Keratinocyte (primary cell): ENCODE measurements at regions not wholly inside any gene's neighbourhood (a gene's known extent, or its start where the extent isn't known, plus 50 kb on each side); places are given as distances from the start of the nearest gene placed in this dataset.

ENCODE experiments used
- DNase-seq: peaks from one replicate; pipeline ENCODE4 v3.0.0-alpha.2; 2011; ENCODE audit warnings: low read depth, missing footprints, low spot score
- FAIRE-seq: peaks from 2 replicates; lab custom pipeline; 2011; peaks lifted over from hg19 to GRCh38; lab: Jason Lieb, UNC
- H2AFZ ChIP-seq: 2 replicates; pipeline ENCODE4 v1.6.0; 2012; ENCODE audit warnings: low read length, control low read depth, inconsistent platforms; ENCODE audit not compliant: control insufficient read depth
- H3K27ac ChIP-seq: 2 replicates; pipeline ENCODE4 v1.5.1; 2011; ENCODE audit warnings: low read length; ENCODE audit not compliant: control insufficient read depth, insufficient read depth
- H3K27me3 ChIP-seq: 3 replicates; pipeline ENCODE4 v1.6.0; 2011; ENCODE audit warnings: low read length; ENCODE audit not compliant: control insufficient read depth, insufficient read depth; ENCODE audit errors: extremely low read depth
- H3K36me3 ChIP-seq, 2 experiments: 2 replicates in 1 of 2; 3 replicates in 1 of 2; pipeline ENCODE4 v1.5.1; 2011; ENCODE audit warnings: low read length in 2 of 2, mild to moderate bottlenecking in 1 of 2; ENCODE audit not compliant: control insufficient read depth in 2 of 2, insufficient read depth in 2 of 2; ENCODE audit errors: extremely low read depth in 1 of 2
- H3K4me1 ChIP-seq: 3 replicates; pipeline ENCODE4 v1.5.1; 2011; ENCODE audit warnings: low read length; ENCODE audit not compliant: control insufficient read depth, insufficient read depth; ENCODE audit errors: extremely low read depth
- H3K4me2 ChIP-seq: 3 replicates; pipeline ENCODE4 v1.6.0; 2011; ENCODE audit warnings: low read depth, low read length; ENCODE audit not compliant: control insufficient read depth, insufficient read depth; ENCODE audit errors: extremely low read depth
- H3K4me3 ChIP-seq, 3 experiments: fragments of 200-600 bp in 1 of 3; sonication (generic) in 1 of 3; 2 replicates in 2 of 3; 3 replicates in 1 of 3; pipeline ENCODE4 v1.5.1; 2011 to 2016; ENCODE audit warnings: low read length in 3 of 3, mild to moderate bottlenecking in 3 of 3, control low read depth in 2 of 3, inconsistent platforms in 1 of 3, low read depth in 1 of 3, mixed read lengths in 1 of 3, mixed run types in 1 of 3, moderate library complexity in 1 of 3; ENCODE audit not compliant: control insufficient read depth in 2 of 3, insufficient read depth in 2 of 3; ENCODE audit errors: extremely low read depth in 1 of 3
- H3K79me2 ChIP-seq: 2 replicates; pipeline ENCODE4 v1.6.0; 2012; ENCODE audit warnings: low read length; ENCODE audit not compliant: control insufficient read depth, insufficient read depth
- H3K9ac ChIP-seq: 3 replicates; pipeline ENCODE4 v1.6.0; 2011; ENCODE audit warnings: low read length; ENCODE audit not compliant: control insufficient read depth, insufficient read depth; ENCODE audit errors: extremely low read depth
- H3K9me1 ChIP-seq: 3 replicates; pipeline ENCODE4 v1.6.0; 2011; ENCODE audit warnings: low read length; ENCODE audit not compliant: control insufficient read depth, insufficient read depth; ENCODE audit errors: extremely low read depth
- H3K9me3 ChIP-seq: 2 replicates; pipeline ENCODE4 v1.5.1; 2012; ENCODE audit warnings: low read depth, low read length; ENCODE audit not compliant: control insufficient read depth
- H4K20me1 ChIP-seq: 3 replicates; pipeline ENCODE4 v1.6.0; 2011; ENCODE audit warnings: low read length; ENCODE audit not compliant: control insufficient read depth, insufficient read depth; ENCODE audit errors: extremely low read depth
- EZH2 ChIP-seq: IDR thresholded peaks from one replicate; pipeline ENCODE4 v1.6.1; 2012; ENCODE audit warnings: inconsistent platforms, mild to moderate bottlenecking, low read length, moderate library complexity
- dilution Hi-C: fragments of 300-500 bp; cut with MboI; formaldehyde crosslinking; loops from one replicate; pipeline ENCODE4 v1.7.0; 2020; ENCODE audit warnings: low sequenced_read_pairs; ENCODE audit not compliant: extremely low pct_ligation_motif_present
- TF ChIP-seq, protein P1 (sequence below), 3 experiments: IDR thresholded peaks in 1 of 3; conservative IDR thresholded peaks in 1 of 3; optimal IDR thresholded peaks in 1 of 3; 2 replicates in 2 of 3; 3 replicates in 1 of 3; pipeline versions ENCODE3 to v1.5.1; 2011; ENCODE audit warnings: low read length in 3 of 3, mild to moderate bottlenecking in 3 of 3, moderate library complexity in 2 of 3, control low read depth in 1 of 3, inconsistent platforms in 1 of 3; ENCODE audit not compliant: insufficient read depth in 2 of 3; ENCODE audit errors: extremely low read depth in 1 of 3

GRCh38 chr4:19720190-19720589 lies 531.5 kb upstream of the SLIT2 start:
- H3K9ac ChIP-seq = no peak overlapping the region
- FAIRE-seq (no peak), DNase-seq (no peak)
- H2AFZ ChIP-seq = no peak overlapping the region
- no peak overlapping the region for H3K4me2 ChIP-seq
- H3K9me1 ChIP-seq = no peaks in the 10 kb centered on the region
- H4K20me1 ChIP-seq = no peaks in the 10 kb centered on the region
- no peaks in the 10 kb centered on the region for H3K9me3 ChIP-seq
- H3K4me1 ChIP-seq = no peaks in the 10 kb centered on the region
- no peak overlapping the region for H3K4me3 ChIP-seq
- no peaks in the 10 kb centered on the region for H3K36me3 ChIP-seq
- H3K27me3 ChIP-seq = no peaks in the 10 kb centered on the region
- dilution Hi-C loops = no loop called here
- H3K27ac ChIP-seq = no peak overlapping the region
- no peak for TF ChIP-seq EZH2
- TF ChIP-seq, protein P1, sequence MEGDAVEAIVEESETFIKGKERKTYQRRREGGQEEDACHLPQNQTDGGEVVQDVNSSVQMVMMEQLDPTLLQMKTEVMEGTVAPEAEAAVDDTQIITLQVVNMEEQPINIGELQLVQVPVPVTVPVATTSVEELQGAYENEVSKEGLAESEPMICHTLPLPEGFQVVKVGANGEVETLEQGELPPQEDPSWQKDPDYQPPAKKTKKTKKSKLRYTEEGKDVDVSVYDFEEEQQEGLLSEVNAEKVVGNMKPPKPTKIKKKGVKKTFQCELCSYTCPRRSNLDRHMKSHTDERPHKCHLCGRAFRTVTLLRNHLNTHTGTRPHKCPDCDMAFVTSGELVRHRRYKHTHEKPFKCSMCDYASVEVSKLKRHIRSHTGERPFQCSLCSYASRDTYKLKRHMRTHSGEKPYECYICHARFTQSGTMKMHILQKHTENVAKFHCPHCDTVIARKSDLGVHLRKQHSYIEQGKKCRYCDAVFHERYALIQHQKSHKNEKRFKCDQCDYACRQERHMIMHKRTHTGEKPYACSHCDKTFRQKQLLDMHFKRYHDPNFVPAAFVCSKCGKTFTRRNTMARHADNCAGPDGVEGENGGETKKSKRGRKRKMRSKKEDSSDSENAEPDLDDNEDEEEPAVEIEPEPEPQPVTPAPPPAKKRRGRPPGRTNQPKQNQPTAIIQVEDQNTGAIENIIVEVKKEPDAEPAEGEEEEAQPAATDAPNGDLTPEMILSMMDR (optimal IDR thresholded peaks at IDR 0.05 in 1 of 3, IDR thresholded peaks at IDR 0.05 in 1 of 3, conservative IDR thresholded peaks at IDR 0.05 in 1 of 3; ENCODE audit: extremely low read depth in 1 of 3, insufficient read depth in 2 of 3, low read length in 3 of 3) = no peak
- H3K79me2 ChIP-seq = no peaks in the 10 kb centered on the region

DNA sequence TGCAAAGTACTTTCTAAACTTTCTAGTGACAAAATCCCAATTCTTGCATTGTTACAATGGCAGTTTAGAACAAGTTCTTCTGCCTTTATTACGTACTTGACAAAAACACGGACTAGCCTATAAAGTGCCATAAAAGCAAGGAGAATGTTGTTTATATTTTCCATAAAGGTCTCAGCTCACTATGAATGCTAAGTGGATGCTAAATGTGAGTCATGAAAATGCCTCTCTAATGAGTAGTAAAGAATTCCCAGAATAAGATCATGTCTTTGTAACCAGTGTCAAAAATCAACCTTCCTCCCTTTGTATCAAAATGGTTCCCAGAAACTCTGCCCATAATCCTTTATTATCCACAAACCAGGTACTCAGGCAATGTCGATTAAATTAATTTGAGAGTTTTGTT lies 539.8 kb upstream of the SLIT2 start:
- no peak overlapping the region for H3K4me2 ChIP-seq
- dilution Hi-C loops = no loop called here

More for the DNA sequence above, 539.8 kb upstream of the SLIT2 start:
- DNase-seq = no peak
- H4K20me1 ChIP-seq = no peaks in the 10 kb centered on the region
- H3K4me1 ChIP-seq = no peaks in the 10 kb centered on the region
- no peak for TF ChIP-seq EZH2
- TF ChIP-seq, protein P1 (optimal IDR thresholded peaks at IDR 0.05 in 1 of 3, IDR thresholded peaks at IDR 0.05 in 1 of 3, conservative IDR thresholded peaks at IDR 0.05 in 1 of 3; ENCODE audit: extremely low read depth in 1 of 3, insufficient read depth in 2 of 3, low read length in 3 of 3) = no peak
- no peak for FAIRE-seq
- H2AFZ ChIP-seq = no peak overlapping the region
- H3K27me3 ChIP-seq = no peaks in the 10 kb centered on the region
- H3K9me1 ChIP-seq = no peaks in the 10 kb centered on the region
- no peaks in the 10 kb centered on the region for H3K79me2 ChIP-seq
- no peaks in the 10 kb centered on the region for H3K9me3 ChIP-seq
- no peaks in the 10 kb centered on the region for H3K36me3 ChIP-seq
- H3K9ac ChIP-seq = no peak overlapping the region
- H3K27ac ChIP-seq = no peak overlapping the region
- H3K4me3 ChIP-seq = no peak overlapping the region
